Neutrophil (primary cell): ENCODE measurements at regions not wholly inside any gene's neighbourhood (a gene's known extent, or its start where the extent isn't known, plus 50 kb on each side); places are given as distances from the start of the nearest gene placed in this dataset.

ENCODE experiments used
- H3K27ac ChIP-seq: fragments of 200-600 bp; sonication (generic); 2 replicates; pipeline ENCODE4 v1.5.1; 2016; ENCODE audit warnings: mild to moderate bottlenecking, moderate library complexity
- H3K27me3 ChIP-seq: fragments of 200-600 bp; sonication (generic); 2 replicates; pipeline ENCODE4 v1.6.0; 2016; ENCODE audit warnings: mild to moderate bottlenecking
- H3K36me3 ChIP-seq: fragments of 200-600 bp; sonication (generic); 2 replicates; pipeline ENCODE4 v1.5.1; 2017
- H3K4me1 ChIP-seq, 2 experiments: fragments of 200-600 bp in 1 of 2; sonication (generic) in 1 of 2; 1 replicate in 1 of 2; 2 replicates in 1 of 2; pipeline versions ENCODE4 v1.5.1 to v1.6.1; 2013 to 2016; ENCODE audit warnings: low read depth in 1 of 2, low read length in 1 of 2, mild to moderate bottlenecking in 1 of 2, moderate library complexity in 1 of 2; ENCODE audit not compliant: control insufficient read depth in 1 of 2, insufficient read depth in 1 of 2
- H3K4me3 ChIP-seq, 2 experiments: fragments of 200-600 bp in 1 of 2; sonication (generic) in 1 of 2; 1 replicate in 1 of 2; 2 replicates in 1 of 2; pipeline ENCODE4 v1.5.1; 2013 to 2016; ENCODE audit warnings: low read depth in 1 of 2, low read length in 1 of 2, mild to moderate bottlenecking in 1 of 2, moderate library complexity in 1 of 2
- H3K9me3 ChIP-seq: fragments of 200-600 bp; sonication (generic); 2 replicates; pipeline ENCODE4 v1.5.1; 2016
- CTCF ChIP-seq: fragments of 200-600 bp; sonication (generic); IDR thresholded peaks from 2 replicates; pipeline ENCODE4 v1.5.1; 2016; ENCODE audit warnings: antibody characterized with exemption

- Histone ChIP-seq H3K4me1 (no peaks in the 10 kb centered on the region), H3K36me3 (no peaks in the 10 kb centered on the region), H3K27ac (no peak overlapping the region), H3K27me3 (no peaks in the 10 kb centered on the region), H3K4me3 (no peak overlapping the region), H3K9me3 (no peaks in the 10 kb centered on the region)
- no peak for TF ChIP-seq CTCF
Observed at GRCh38 chr7:8937204-8937603, 503.8 kb downstream of the NXPH1 start.

GRCh38 chr7:8938044-8938805 is 504.8 kb downstream of the NXPH1 start:
- no peaks in the 10 kb centered on the region for H3K9me3 ChIP-seq
- no peaks in the 10 kb centered on the region for H3K27me3 ChIP-seq
- H3K36me3 ChIP-seq = no peaks in the 10 kb centered on the region
- no peak overlapping the region for H3K4me3 ChIP-seq
- no peak for TF ChIP-seq CTCF
- H3K4me1 ChIP-seq = no peaks in the 10 kb centered on the region
- H3K27ac ChIP-seq = no peak overlapping the region

GRCh38 chr7:8939446-8939845 is 506.0 kb downstream of the NXPH1 start:
- Histone ChIP-seq H3K4me3 (no peak overlapping the region), H3K36me3 (no peaks in the 10 kb centered on the region), H3K4me1 (no peaks in the 10 kb centered on the region), H3K27ac (no peak overlapping the region), H3K9me3 (no peaks in the 10 kb centered on the region), H3K27me3 (no peaks in the 10 kb centered on the region)
- TF ChIP-seq CTCF = no peak

GRCh38 chr7:8963722-8964121 is 530.3 kb downstream of the NXPH1 start:
- H3K27ac ChIP-seq = no peak overlapping the region
- no peak overlapping the region for H3K4me3 ChIP-seq
- TF ChIP-seq CTCF = no peak
- H3K9me3 ChIP-seq = no peaks in the 10 kb centered on the region
- H3K36me3 ChIP-seq = no peaks in the 10 kb centered on the region
- H3K4me1 ChIP-seq = no peaks in the 10 kb centered on the region
- no peaks in the 10 kb centered on the region for H3K27me3 ChIP-seq

- TF ChIP-seq CTCF = no peak
- Histone ChIP-seq H3K4me1 (no peaks in the 10 kb centered on the region), H3K9me3 (no peaks in the 10 kb centered on the region)
Observed at GRCh38 chr7:8965177-8965576, 531.8 kb downstream of the NXPH1 start.

More at GRCh38 chr7:8965177-8965576, 531.8 kb downstream of the NXPH1 start:
- H3K27me3 ChIP-seq = no peaks in the 10 kb centered on the region
- H3K27ac ChIP-seq = no peak overlapping the region
- no peaks in the 10 kb centered on the region for H3K36me3 ChIP-seq
- H3K4me3 ChIP-seq = no peak overlapping the region
